ENCODE measurements at regions not wholly inside any gene's neighbourhood (a gene's known extent, or its start where the extent isn't known, plus 50 kb on each side); places are given as distances from the start of the nearest gene placed in this dataset.

DNA sequence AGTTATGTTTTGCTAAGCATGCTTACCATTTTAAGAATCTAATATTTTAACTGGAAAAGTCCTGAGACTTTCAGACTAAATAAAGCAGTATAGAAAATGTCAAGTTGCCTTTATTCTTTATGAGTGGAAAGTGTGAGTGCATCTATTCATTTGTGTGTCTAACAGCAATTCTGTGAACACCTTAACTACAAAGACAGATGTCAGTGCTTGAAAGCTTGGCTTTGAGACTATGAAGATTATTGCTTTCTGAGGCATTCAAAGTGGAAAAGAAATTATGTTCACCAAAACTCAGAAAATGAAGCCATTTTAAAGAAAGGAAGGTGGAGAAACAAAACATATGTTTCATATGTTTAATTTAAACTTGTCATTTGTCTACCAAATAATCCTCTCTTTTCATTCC, 294.5 kb upstream of the SEMA3C start:
- Histone ChIP-seq H3K4me3 (replicated peaks; ENCODE audit: low read depth, low read length) (no peak overlapping the region), H3K27me3 (replicated peaks; ENCODE audit: control insufficient read depth, insufficient read depth, low read length) (no peaks in the 10 kb centered on the region), H3K36me3 (ENCODE audit: control insufficient read depth, insufficient read depth, low read length) (no peaks in the 10 kb centered on the region)
- TF ChIP-seq, protein P1, sequence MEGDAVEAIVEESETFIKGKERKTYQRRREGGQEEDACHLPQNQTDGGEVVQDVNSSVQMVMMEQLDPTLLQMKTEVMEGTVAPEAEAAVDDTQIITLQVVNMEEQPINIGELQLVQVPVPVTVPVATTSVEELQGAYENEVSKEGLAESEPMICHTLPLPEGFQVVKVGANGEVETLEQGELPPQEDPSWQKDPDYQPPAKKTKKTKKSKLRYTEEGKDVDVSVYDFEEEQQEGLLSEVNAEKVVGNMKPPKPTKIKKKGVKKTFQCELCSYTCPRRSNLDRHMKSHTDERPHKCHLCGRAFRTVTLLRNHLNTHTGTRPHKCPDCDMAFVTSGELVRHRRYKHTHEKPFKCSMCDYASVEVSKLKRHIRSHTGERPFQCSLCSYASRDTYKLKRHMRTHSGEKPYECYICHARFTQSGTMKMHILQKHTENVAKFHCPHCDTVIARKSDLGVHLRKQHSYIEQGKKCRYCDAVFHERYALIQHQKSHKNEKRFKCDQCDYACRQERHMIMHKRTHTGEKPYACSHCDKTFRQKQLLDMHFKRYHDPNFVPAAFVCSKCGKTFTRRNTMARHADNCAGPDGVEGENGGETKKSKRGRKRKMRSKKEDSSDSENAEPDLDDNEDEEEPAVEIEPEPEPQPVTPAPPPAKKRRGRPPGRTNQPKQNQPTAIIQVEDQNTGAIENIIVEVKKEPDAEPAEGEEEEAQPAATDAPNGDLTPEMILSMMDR (IDR thresholded peaks at IDR 0.05; ENCODE audit: insufficient read depth, low read length, poor library complexity, severe bottlenecking), result no peak
- DNase-seq (ENCODE audit: extremely low read depth, insufficient read length), result no peak

DNA sequence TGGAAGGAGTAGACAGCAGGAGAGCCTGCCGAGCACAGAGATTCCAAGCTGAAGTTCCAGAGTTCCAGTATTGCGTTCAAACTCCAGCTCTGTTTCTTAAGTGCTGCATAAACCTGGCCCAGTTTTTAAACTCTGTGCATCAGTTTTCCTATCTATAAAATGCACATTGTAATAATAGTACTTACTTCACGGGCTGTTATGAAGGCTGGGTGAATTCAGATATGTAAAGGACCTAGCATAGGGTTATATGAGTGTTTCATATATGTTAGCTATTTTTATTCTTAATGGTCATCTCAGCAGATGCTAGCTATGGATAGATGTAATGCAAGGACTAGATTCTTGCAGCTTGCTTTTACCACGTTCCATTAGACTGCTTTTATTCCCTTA, 293.1 kb upstream of the SEMA3C start:
- TF ChIP-seq, protein P1 (IDR thresholded peaks at IDR 0.05; ENCODE audit: insufficient read depth, low read length, poor library complexity, severe bottlenecking), result no peak
- DNase-seq (ENCODE audit: extremely low read depth, insufficient read length), result no peak
- no peak overlapping the region for H3K4me3 ChIP-seq (replicated peaks; ENCODE audit: low read depth, low read length)
- H3K27me3 ChIP-seq (replicated peaks; ENCODE audit: control insufficient read depth, insufficient read depth, low read length), result no peaks in the 10 kb centered on the region
- H3K36me3 ChIP-seq (ENCODE audit: control insufficient read depth, insufficient read depth, low read length), result no peaks in the 10 kb centered on the region

DNA sequence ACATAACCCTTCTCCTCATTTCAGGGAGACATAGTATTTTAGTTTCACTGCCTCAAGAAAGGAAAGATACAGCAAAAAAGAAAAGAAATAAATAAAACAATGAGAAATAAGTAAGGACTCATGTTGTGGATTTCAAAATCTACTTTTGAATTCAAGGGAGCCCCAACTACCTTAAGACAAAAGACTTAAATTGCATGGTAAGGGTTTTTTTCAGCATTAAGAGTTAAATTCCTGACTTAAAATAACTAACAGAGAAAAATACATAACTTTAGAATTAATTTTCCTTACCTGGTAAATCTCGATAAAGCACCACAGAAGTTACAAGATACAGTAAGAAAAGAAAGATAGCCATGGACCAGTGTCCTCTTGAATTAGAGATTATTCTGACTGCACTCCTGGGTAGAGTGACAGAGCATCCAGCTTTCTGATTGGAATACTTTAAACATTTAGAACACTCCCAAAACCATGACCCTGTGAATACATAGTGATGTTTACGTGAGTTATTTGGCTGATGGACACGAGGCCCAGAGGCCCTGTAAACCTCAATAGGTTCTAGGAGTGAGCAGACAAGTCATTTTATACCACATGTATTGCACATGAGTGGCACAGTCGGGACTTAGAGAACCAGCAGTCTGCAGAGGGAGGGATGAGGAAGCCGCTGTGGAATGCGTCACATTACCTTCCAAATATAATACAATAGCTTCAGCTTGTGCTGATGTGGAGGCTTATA, 292.5 kb upstream of the SEMA3C start:
- no peak for DNase-seq (ENCODE audit: extremely low read depth, insufficient read length)
- TF ChIP-seq, protein P1 (IDR thresholded peaks at IDR 0.05; ENCODE audit: insufficient read depth, low read length, poor library complexity, severe bottlenecking), result no peak
- H3K36me3 ChIP-seq (ENCODE audit: control insufficient read depth, insufficient read depth, low read length), result no peaks in the 10 kb centered on the region

DNA sequence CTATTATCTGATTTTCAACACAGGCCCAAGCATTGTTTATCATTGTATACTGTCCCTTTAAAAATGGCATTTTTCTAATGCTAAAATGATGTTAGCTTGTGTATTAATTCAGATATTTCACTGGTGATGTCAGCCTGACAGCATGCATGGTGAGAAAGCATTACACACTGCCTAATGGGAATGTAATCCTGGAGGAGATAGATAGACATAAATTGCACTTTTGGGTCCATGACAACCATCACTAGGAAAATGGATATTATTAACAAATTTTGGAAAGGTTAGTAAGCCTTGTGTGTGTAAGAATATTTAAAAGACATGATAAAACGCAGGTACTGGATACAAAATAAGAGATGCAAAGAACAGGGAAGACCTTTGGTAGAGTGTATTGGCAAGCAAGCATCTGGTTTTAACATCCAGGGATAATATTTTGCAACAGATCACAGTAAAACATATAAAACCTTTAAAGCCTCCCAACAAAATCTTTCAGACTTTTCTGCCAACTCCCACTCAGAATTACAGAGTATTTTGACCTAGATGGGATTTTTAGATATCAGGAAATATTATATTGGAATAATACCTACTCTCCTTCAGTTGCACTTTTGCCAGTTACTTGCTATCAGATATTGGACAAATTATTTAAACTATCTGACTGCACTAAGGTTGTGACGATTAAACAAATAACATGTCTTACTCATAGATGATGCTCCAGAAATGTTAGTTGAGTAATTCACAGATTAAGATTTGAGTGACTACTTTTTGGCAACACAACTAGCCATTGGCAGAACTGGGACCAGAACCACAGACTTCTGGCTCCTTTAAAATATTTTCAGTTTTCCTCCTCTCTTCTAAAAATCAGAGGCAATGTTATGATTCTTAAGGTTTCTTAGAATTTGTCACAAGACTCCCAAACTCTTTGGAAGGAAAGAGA, 291.6 kb upstream of the SEMA3C start:
- H3K4me3 ChIP-seq (replicated peaks; ENCODE audit: low read depth, low read length), result no peak overlapping the region
- no peaks in the 10 kb centered on the region for H3K36me3 ChIP-seq (ENCODE audit: control insufficient read depth, insufficient read depth, low read length)
- no peak for DNase-seq (ENCODE audit: extremely low read depth, insufficient read length)
- TF ChIP-seq, protein P1 (IDR thresholded peaks at IDR 0.05; ENCODE audit: insufficient read depth, low read length, poor library complexity, severe bottlenecking), result no peak
- no peaks in the 10 kb centered on the region for H3K27me3 ChIP-seq (replicated peaks; ENCODE audit: control insufficient read depth, insufficient read depth, low read length)

More for the DNA sequence above, 292.5 kb upstream of the SEMA3C start:
- H3K4me3 ChIP-seq (replicated peaks; ENCODE audit: low read depth, low read length), result no peak overlapping the region
- no peaks in the 10 kb centered on the region for H3K27me3 ChIP-seq (replicated peaks; ENCODE audit: control insufficient read depth, insufficient read depth, low read length)

DNA sequence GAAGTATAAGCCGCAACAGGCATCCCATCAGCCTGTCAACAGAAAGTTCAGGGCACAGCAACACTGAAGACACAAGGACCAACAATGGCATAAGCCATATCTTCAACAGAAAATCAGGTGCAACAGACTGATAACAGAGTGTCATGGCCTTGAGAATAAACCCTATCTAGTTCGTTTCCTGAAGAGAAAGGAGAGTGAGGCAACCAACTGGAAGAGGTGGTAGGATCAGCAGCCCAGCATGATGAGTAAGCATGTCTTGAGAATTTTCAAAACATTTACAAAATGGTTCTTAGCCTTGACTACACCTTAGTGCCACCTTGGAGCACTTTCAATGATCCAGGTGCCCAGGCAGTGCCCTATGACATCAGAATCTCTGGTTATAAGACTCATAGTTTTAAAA, 290.2 kb upstream of the SEMA3C start:
- DNase-seq (ENCODE audit: extremely low read depth, insufficient read length), result no peak
- Histone ChIP-seq H3K36me3 (ENCODE audit: control insufficient read depth, insufficient read depth, low read length) (no peaks in the 10 kb centered on the region), H3K27me3 (replicated peaks; ENCODE audit: control insufficient read depth, insufficient read depth, low read length) (no peaks in the 10 kb centered on the region), H3K4me3 (replicated peaks; ENCODE audit: low read depth, low read length) (no peak overlapping the region)
- TF ChIP-seq, protein P1 (IDR thresholded peaks at IDR 0.05; ENCODE audit: insufficient read depth, low read length, poor library complexity, severe bottlenecking), result no peak

Measured in GM06990 (cell line).